Activated CD4-positive, alpha-beta T cell treated with anti-CD3 and anti-CD28 coated beads, Interleukin-2, Interleukin-4, amounts not matched to agents 100 ng/mL and 50 ng/mL, durations not matched to agents 16 hours and 8 hours (primary cell): ENCODE measurements at regions not wholly inside any gene's neighbourhood (a gene's known extent, or its start where the extent isn't known, plus 50 kb on each side); places are given as distances from the start of the nearest gene placed in this dataset.
A peak's percentile ranks its signal among the peaks of the same experiment; 100 is the strongest.
"Not testable (repeated sequence)": the region's sequence is repeated elsewhere in the genome, so short reads cannot be mapped to it uniquely, and the experiment has no call there.

Source experiments
- DNase-seq: peaks from one replicate; pipeline ENCODE4 v3.0.0-alpha.2; 2020; ENCODE audit warnings: low spot score

GRCh38 chr2:175253871-175254270, 72.4 kb upstream of the ATP5MC3 start:
- no peak for DNase-seq

GRCh38 chr2:175251425-175252041, 70.0 kb upstream of the ATP5MC3 start:
- peak; percentile 21 for DNase-seq

- no peak for DNase-seq
Observed at GRCh38 chr2:175247159-175247558, 65.6 kb upstream of the ATP5MC3 start.

GRCh38 chr2:175244697-175245096, 63.2 kb upstream of the ATP5MC3 start:
- DNase-seq: no peak

GRCh38 chr2:175241691-175242090, 60.2 kb upstream of the ATP5MC3 start:
- DNase-seq: no peak

GRCh38 chr2:175240033-175240432, 58.5 kb upstream of the ATP5MC3 start:
- not testable (repeated sequence) for DNase-seq

- no peak for DNase-seq
Observed at GRCh38 chr2:175236930-175237329, 55.4 kb upstream of the ATP5MC3 start.

GRCh38 chr2:175234650-175235049, 53.1 kb upstream of the ATP5MC3 start:
- DNase-seq: no peak

- no peak for DNase-seq
Observed at GRCh38 chr2:175234153-175234552, 52.6 kb upstream of the ATP5MC3 start.

- DNase-seq: no peak
Observed at GRCh38 chr2:175233135-175233719, 51.7 kb upstream of the ATP5MC3 start.
